Gastroesophageal sphincter (tissue), 3 donors: ENCODE measurements at regions not wholly inside any gene's neighbourhood (a gene's known extent, or its start where the extent isn't known, plus 50 kb on each side); places are given as distances from the start of the nearest gene placed in this dataset.

Experiments
- EP300 ChIP-seq: sonication (generic); formaldehyde crosslinking; IDR thresholded peaks from one replicate; pipeline ENCODE4 v1.6.1; 2017; ENCODE audit warnings: antibody characterized with exemption, mild to moderate bottlenecking
- POLR2A ChIP-seq, 2 donors: fragments of 450-650 bp; IDR thresholded peaks; one replicate each; pipeline ENCODE4 v1.6.1; 2017; ENCODE audit warnings: antibody characterized with exemption in 2 of 2, mild to moderate bottlenecking in 2 of 2, moderate library complexity in 1 of 2
- POLR2AphosphoS5 ChIP-seq: sonication (generic); formaldehyde crosslinking; IDR thresholded peaks from one replicate; pipeline ENCODE4 v1.6.1; 2017; ENCODE audit warnings: antibody characterized with exemption
- TF ChIP-seq, protein P1 (sequence below), 4 experiments: fragments of 200-600 bp in 2 of 4; fragments of 450-650 bp in 2 of 4; sonication (generic) in 1 of 4; IDR thresholded peaks; one replicate each; pipeline ENCODE4 v1.5.1; 2017 to 2019; ENCODE audit warnings: antibody characterized with exemption in 4 of 4, mild to moderate bottlenecking in 2 of 4, moderate library complexity in 2 of 4

- TF ChIP-seq, protein P1, sequence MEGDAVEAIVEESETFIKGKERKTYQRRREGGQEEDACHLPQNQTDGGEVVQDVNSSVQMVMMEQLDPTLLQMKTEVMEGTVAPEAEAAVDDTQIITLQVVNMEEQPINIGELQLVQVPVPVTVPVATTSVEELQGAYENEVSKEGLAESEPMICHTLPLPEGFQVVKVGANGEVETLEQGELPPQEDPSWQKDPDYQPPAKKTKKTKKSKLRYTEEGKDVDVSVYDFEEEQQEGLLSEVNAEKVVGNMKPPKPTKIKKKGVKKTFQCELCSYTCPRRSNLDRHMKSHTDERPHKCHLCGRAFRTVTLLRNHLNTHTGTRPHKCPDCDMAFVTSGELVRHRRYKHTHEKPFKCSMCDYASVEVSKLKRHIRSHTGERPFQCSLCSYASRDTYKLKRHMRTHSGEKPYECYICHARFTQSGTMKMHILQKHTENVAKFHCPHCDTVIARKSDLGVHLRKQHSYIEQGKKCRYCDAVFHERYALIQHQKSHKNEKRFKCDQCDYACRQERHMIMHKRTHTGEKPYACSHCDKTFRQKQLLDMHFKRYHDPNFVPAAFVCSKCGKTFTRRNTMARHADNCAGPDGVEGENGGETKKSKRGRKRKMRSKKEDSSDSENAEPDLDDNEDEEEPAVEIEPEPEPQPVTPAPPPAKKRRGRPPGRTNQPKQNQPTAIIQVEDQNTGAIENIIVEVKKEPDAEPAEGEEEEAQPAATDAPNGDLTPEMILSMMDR (IDR thresholded peaks at IDR 0.05), result no peak
- TF ChIP-seq POLR2A (IDR thresholded peaks at IDR 0.05), result no peak
- no peak for TF ChIP-seq EP300
- no peak for TF ChIP-seq POLR2AphosphoS5
Measured at GRCh38 chr21:35417762-35418161, 368.7 kb upstream of the RUNX1 start.
